ENCODE measurements at regions not wholly inside any gene's neighbourhood (a gene's known extent, or its start where the extent isn't known, plus 50 kb on each side); places are given as distances from the start of the nearest gene placed in this dataset.

DNA sequence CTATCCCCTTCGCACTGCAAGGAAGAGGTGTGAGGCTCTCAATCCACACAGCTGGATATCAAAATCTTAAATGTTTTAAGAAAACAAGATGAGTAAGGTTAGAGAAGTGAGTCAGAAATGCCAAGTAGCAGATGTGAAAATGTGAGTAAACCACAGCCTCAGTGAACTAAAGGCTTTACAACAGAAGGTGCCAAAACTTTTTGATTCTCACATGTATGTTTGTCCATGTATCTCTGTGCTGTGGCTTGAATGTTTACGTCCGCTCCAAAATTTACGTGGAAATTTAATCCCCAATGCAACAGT lies 126.8 kb upstream of the PFN2 start:
- H3K4me3 ChIP-seq, result no peak overlapping the region
- no peaks in the 10 kb centered on the region for H3K27me3 ChIP-seq
- DNase-seq (ENCODE audit: low spot score in 2 of 2), result no peak
- WGBS, result 93% methylated on average over 4 of the region's 4 CpGs
- H3K36me3 ChIP-seq, result no peaks in the 10 kb centered on the region
- peaks cover 6% of the 10 kb centered on the region for H3K9me3 ChIP-seq
- H3K4me1 ChIP-seq, result no peaks in the 10 kb centered on the region
- H3K27ac ChIP-seq, result no peak overlapping the region
- TF ChIP-seq POLR2AphosphoS5 (IDR thresholded peaks at IDR 0.05) (no peak), EP300 (IDR thresholded peaks at IDR 0.05) (no peak), POLR2A (IDR thresholded peaks at IDR 0.05) (no peak), CTCF (IDR thresholded peaks at IDR 0.05) (no peak)

- WGBS, result 41% methylated on average over 3 of the region's 3 CpGs
- Histone ChIP-seq H3K27ac (no peak overlapping the region), H3K27me3 (no peaks in the 10 kb centered on the region), H3K9me3 (peaks cover 6% of the 10 kb centered on the region), H3K4me1 (no peaks in the 10 kb centered on the region), H3K4me3 (no peak overlapping the region), H3K36me3 (no peaks in the 10 kb centered on the region)
- TF ChIP-seq POLR2A (IDR thresholded peaks at IDR 0.05) (no peak), CTCF (IDR thresholded peaks at IDR 0.05) (no peak), POLR2AphosphoS5 (IDR thresholded peaks at IDR 0.05) (no peak), EP300 (IDR thresholded peaks at IDR 0.05) (no peak)
- DNase-seq (ENCODE audit: low spot score in 2 of 2), result no peak
Observed at GRCh38 chr3:150096700-150097587, 126.2 kb upstream of the PFN2 start.

GRCh38 chr3:150094150-150094933 lies 123.6 kb upstream of the PFN2 start:
- TF ChIP-seq POLR2A (IDR thresholded peaks at IDR 0.05) (no peak), EP300 (IDR thresholded peaks at IDR 0.05) (no peak), POLR2AphosphoS5 (IDR thresholded peaks at IDR 0.05) (no peak)
- Histone ChIP-seq H3K9me3 (no peaks in the 10 kb centered on the region), H3K27ac (no peak overlapping the region), H3K4me3 (no peak overlapping the region), H3K36me3 (no peaks in the 10 kb centered on the region), H3K27me3 (no peaks in the 10 kb centered on the region), H3K4me1 (no peaks in the 10 kb centered on the region)
- no peak for DNase-seq (ENCODE audit: low spot score in 2 of 2)
- WGBS, result 67% methylated on average over 7 of the region's 7 CpGs

- H3K9me3 ChIP-seq, result no peaks in the 10 kb centered on the region
- no peaks in the 10 kb centered on the region for H3K27me3 ChIP-seq
- no peak overlapping the region for H3K27ac ChIP-seq
- H3K4me1 ChIP-seq, result no peaks in the 10 kb centered on the region
- no peak overlapping the region for H3K4me3 ChIP-seq
- no peak for DNase-seq (ENCODE audit: low spot score in 2 of 2)
- no peaks in the 10 kb centered on the region for H3K36me3 ChIP-seq
- WGBS, result 60% methylated on average over 4 of the region's 4 CpGs
- TF ChIP-seq CTCF (IDR thresholded peaks at IDR 0.05) (no peak), POLR2AphosphoS5 (IDR thresholded peaks at IDR 0.05) (no peak), POLR2A (IDR thresholded peaks at IDR 0.05) (no peak), EP300 (IDR thresholded peaks at IDR 0.05) (no peak)
Observed at GRCh38 chr3:150091626-150092025, 120.9 kb upstream of the PFN2 start.

DNA sequence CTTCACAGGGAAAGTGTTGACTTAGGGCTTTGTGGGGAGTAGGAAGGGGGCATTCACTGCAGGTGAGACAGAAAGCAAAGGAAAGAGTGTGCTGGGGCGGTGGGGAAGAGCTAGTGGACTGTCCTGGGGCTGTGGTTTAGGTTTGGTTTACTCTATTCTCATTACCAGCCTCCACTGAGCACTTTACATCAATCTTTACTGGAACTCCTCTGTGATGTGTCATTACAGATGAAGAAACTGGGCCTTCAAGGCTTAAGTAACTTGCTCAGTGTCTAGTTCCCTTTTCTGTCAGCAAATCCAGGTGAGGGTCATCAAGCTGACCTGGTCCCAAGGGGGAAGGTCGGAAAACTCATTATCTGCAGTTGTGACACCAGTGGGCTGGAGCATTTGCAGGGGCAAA lies 120.2 kb upstream of the PFN2 start:
- no peak for TF ChIP-seq POLR2A (IDR thresholded peaks at IDR 0.05)
- TF ChIP-seq EP300 (IDR thresholded peaks at IDR 0.05), result no peak
- no peak for TF ChIP-seq POLR2AphosphoS5 (IDR thresholded peaks at IDR 0.05)
- no peak for TF ChIP-seq CTCF (IDR thresholded peaks at IDR 0.05)
- H3K4me3 ChIP-seq, result no peak overlapping the region
- no peaks in the 10 kb centered on the region for H3K36me3 ChIP-seq
- H3K27me3 ChIP-seq, result no peaks in the 10 kb centered on the region
- no peak overlapping the region for H3K27ac ChIP-seq
- H3K9me3 ChIP-seq, result no peaks in the 10 kb centered on the region
- no peak for DNase-seq (ENCODE audit: low spot score in 2 of 2)
- H3K4me1 ChIP-seq, result no peaks in the 10 kb centered on the region
- WGBS, result 90% methylated on average over 2 of the region's 2 CpGs
